ENCODE measurements at regions not wholly inside any gene's neighbourhood (a gene's known extent, or its start where the extent isn't known, plus 50 kb on each side); places are given as distances from the start of the nearest gene placed in this dataset.

DNA sequence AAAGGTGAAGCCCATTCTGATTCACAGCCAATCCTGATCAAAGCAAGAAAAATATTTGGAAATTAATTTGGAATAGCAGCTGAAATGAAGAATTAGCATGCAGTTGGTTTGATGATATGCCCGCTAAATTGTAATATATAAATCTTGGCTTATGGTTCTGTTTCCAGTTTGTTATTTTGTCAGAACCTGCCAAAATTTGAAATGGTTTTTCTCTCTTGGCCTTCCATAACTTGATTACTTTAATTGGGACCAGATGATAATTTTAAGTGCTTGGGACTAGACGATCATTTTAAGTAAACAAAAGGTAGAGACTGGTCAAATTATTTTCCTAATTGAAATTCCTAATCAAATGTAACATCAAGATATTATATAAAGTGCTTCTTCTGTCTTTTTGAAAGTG lies 842.4 kb downstream of the TBL1XR1 start:
- TF ChIP-seq ZBTB21 (CRISPR knock-in tag; IDR thresholded peaks at IDR 0.05; ENCODE audit: borderline replicate concordance): no peak
- TF ChIP-seq, protein P1, sequence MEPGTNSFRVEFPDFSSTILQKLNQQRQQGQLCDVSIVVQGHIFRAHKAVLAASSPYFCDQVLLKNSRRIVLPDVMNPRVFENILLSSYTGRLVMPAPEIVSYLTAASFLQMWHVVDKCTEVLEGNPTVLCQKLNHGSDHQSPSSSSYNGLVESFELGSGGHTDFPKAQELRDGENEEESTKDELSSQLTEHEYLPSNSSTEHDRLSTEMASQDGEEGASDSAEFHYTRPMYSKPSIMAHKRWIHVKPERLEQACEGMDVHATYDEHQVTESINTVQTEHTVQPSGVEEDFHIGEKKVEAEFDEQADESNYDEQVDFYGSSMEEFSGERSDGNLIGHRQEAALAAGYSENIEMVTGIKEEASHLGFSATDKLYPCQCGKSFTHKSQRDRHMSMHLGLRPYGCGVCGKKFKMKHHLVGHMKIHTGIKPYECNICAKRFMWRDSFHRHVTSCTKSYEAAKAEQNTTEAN (CRISPR knock-in tag; IDR thresholded peaks at IDR 0.05): no peak
- TF ChIP-seq, protein P2, sequence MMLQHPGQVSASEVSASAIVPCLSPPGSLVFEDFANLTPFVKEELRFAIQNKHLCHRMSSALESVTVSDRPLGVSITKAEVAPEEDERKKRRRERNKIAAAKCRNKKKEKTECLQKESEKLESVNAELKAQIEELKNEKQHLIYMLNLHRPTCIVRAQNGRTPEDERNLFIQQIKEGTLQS (CRISPR knock-in tag; conservative IDR thresholded peaks at IDR 0.05): no peak
- TF ChIP-seq FOXK1 (CRISPR knock-in tag; IDR thresholded peaks at IDR 0.05): no peak
- no peak for TF ChIP-seq ZNF263 (CRISPR knock-in tag; IDR thresholded peaks at IDR 0.05; ENCODE audit: low read depth)

Data from WTC11 (cell line).